GM23338 (cell line): ENCODE measurements at regions not wholly inside any gene's neighbourhood (a gene's known extent, or its start where the extent isn't known, plus 50 kb on each side); places are given as distances from the start of the nearest gene placed in this dataset.

Source experiments
- ATAC-seq: fragments of 200-7000 bp; cut with Tn5 transposase; 3 replicates; pipeline ENCODE4 v1.9.1; 2020
- DNase-seq: peaks from one replicate; pipeline ENCODE4 v3.0.0-alpha.2; 2015; ENCODE audit warnings: low spot score
- H2AFZ ChIP-seq: fragments of 200-600 bp; sonication (generic); 2 replicates; pipeline ENCODE4 v1.8.0; 2016; ENCODE audit warnings: antibody characterized with exemption, mild to moderate bottlenecking, moderate library complexity
- H3F3A ChIP-seq: fragments of 200-600 bp; sonication (generic); replicated peaks from 2 replicates; pipeline ENCODE4 v1.8.0; 2017; ENCODE audit warnings: antibody characterized with exemption, mixed run types, low read depth
- H3K27ac ChIP-seq: fragments of 200-600 bp; sonication (generic); 2 replicates; pipeline ENCODE4 v1.6.1; 2016; ENCODE audit warnings: low read depth
- H3K27me3 ChIP-seq: fragments of 200-600 bp; sonication (generic); 2 replicates; pipeline ENCODE4 v1.8.0; 2016; ENCODE audit warnings: mild to moderate bottlenecking, mixed run types, moderate library complexity; ENCODE audit not compliant: insufficient read depth
- H3K36me3 ChIP-seq: fragments of 200-600 bp; sonication (generic); 2 replicates; pipeline ENCODE4 v1.8.0; 2016; ENCODE audit warnings: mild to moderate bottlenecking; ENCODE audit not compliant: insufficient read depth
- H3K4me1 ChIP-seq: fragments of 200-600 bp; sonication (generic); 2 replicates; pipeline ENCODE4 v1.8.0; 2016; ENCODE audit warnings: mild to moderate bottlenecking, moderate library complexity; ENCODE audit not compliant: insufficient read depth
- H3K4me2 ChIP-seq: fragments of 200-600 bp; sonication (generic); 2 replicates; pipeline ENCODE4 v1.7.1; 2017; ENCODE audit warnings: mixed run types
- H3K4me3 ChIP-seq: fragments of 200-600 bp; sonication (generic); 2 replicates; pipeline ENCODE4 v1.6.1; 2016; ENCODE audit warnings: mixed run types
- H3K79me2 ChIP-seq: fragments of 200-600 bp; sonication (generic); replicated peaks from 2 replicates; pipeline ENCODE4 v1.8.0; 2017; ENCODE audit warnings: mild to moderate bottlenecking; ENCODE audit not compliant: insufficient read depth
- H3K9me2 ChIP-seq: fragments of 200-600 bp; sonication (generic); 2 replicates; pipeline ENCODE4 v1.8.0; 2017; ENCODE audit not compliant: insufficient read depth
- H4K20me1 ChIP-seq: fragments of 200-600 bp; sonication (generic); replicated peaks from 2 replicates; pipeline ENCODE4 v1.8.0; 2017; ENCODE audit warnings: mild to moderate bottlenecking; ENCODE audit not compliant: insufficient read depth
- H3K27ac Mint-ChIP-seq: 2 replicates; pipeline ENCODE4 v1.8.0; 2020; ENCODE audit warnings: inconsistent platforms, mild to moderate bottlenecking, moderate library complexity, mixed read lengths
- H3K27me3 Mint-ChIP-seq: 3 replicates; pipeline ENCODE4 v1.8.0; 2022; ENCODE audit warnings: low read depth, mild to moderate bottlenecking, moderate library complexity, mixed read lengths, inconsistent platforms; ENCODE audit not compliant: insufficient read depth, poor library complexity
- H3K36me3 Mint-ChIP-seq: 3 replicates; pipeline ENCODE4 v1.8.0; 2021; ENCODE audit warnings: low read depth, mild to moderate bottlenecking, inconsistent platforms, moderate library complexity, mixed read lengths
- H3K4me1 Mint-ChIP-seq: 3 replicates; pipeline ENCODE4 v1.8.0; 2020; ENCODE audit warnings: mild to moderate bottlenecking, inconsistent platforms, mixed read lengths
- H3K4me3 Mint-ChIP-seq: 3 replicates; pipeline ENCODE4 v1.8.0; 2021; ENCODE audit warnings: moderate library complexity, mild to moderate bottlenecking, inconsistent platforms, mixed read lengths
- H3K9me3 Mint-ChIP-seq: 3 replicates; pipeline ENCODE4 v1.8.0; 2020; ENCODE audit warnings: moderate library complexity, mild to moderate bottlenecking, inconsistent platforms, mixed read lengths
- JUNB ChIP-seq: IDR thresholded peaks from one replicate; pipeline ENCODE4 v1.6.1; 2016; ENCODE audit warnings: antibody characterized with exemption; ENCODE audit not compliant: unreplicated experiment
- NANOG ChIP-seq: IDR thresholded peaks from 2 replicates; pipeline ENCODE4 v1.6.1; 2016; ENCODE audit warnings: antibody characterized with exemption, borderline replicate concordance
- STAT1 ChIP-seq: IDR thresholded peaks from one replicate; pipeline ENCODE4 v1.6.1; 2016; ENCODE audit warnings: antibody characterized with exemption; ENCODE audit not compliant: unreplicated experiment
- ZNF331 ChIP-seq: fragments of 250-450 bp; sonication (Bioruptor Pico); IDR thresholded peaks from 2 replicates; pipeline ENCODE4 v1.5.0; 2020; ENCODE audit warnings: low read depth, mild to moderate bottlenecking, moderate library complexity
- TF ChIP-seq, protein P1 (sequence below), 2 experiments: fragments of 200-600 bp in 1 of 2; sonication (generic) in 1 of 2; conservative IDR thresholded peaks; 2 replicates each; pipeline versions ENCODE4 v1.5.1 to v1.6.1; 2016 to 2017; ENCODE audit warnings: antibody characterized with exemption in 2 of 2, low read depth in 2 of 2, mild to moderate bottlenecking in 2 of 2, moderate library complexity in 1 of 2

DNA sequence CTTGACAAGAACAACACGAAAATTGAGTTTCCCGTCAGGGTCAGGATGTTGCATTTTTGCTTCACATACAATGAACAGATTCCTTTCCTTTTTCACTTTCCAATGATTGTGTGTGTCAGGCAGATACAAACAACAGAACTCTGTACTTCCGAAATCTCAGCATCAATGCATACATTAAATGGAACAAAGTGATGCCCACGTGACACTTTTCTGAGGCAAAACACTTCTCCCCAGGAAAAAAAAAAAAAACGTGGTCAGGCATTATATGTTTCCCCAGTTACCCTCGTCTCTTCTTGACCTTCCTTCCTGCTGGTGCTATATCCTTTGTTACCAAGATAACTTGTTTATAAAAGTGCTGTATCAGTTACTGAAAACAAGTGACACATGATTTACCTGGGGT, 181.8 kb downstream of the ZNF281 start:
- Histone ChIP-seq H4K20me1 (no peaks in the 10 kb centered on the region), H3F3A (no peaks in the 10 kb centered on the region), H3K4me3 (no peak overlapping the region), H3K36me3 (no peaks in the 10 kb centered on the region), H3K9me2 (0 out of 2 replicates have a peak, but pooled peaks cover 5% of the 10 kb centered on the region), H2AFZ (peak overlapping the region; percentile 61; the same call in 1 of the 2 replicates), H3K79me2 (no peaks in the 10 kb centered on the region), H3K4me1 (peaks cover 48% of the 10 kb centered on the region), H3K4me2 (0 out of 2 replicates have a peak overlapping the region, but pooled peaks have one; percentile 15), H3K27me3 (no peaks in the 10 kb centered on the region), H3K27ac (no peak overlapping the region)
- ATAC-seq, result no peak
- Mint-ChIP-seq H3K4me3 (no peak overlapping the region), H3K27me3 (peaks cover 4% of the 10 kb centered on the region), H3K27ac (peak overlapping the region; percentile 22; the same call in 1 of the 2 replicates), H3K4me1 (peaks cover 39% of the 10 kb centered on the region), H3K9me3 (no peaks in the 10 kb centered on the region), H3K36me3 (peaks cover 3% of the 10 kb centered on the region; the same call in 1 of the 3 replicates)
- TF ChIP-seq, protein P1, sequence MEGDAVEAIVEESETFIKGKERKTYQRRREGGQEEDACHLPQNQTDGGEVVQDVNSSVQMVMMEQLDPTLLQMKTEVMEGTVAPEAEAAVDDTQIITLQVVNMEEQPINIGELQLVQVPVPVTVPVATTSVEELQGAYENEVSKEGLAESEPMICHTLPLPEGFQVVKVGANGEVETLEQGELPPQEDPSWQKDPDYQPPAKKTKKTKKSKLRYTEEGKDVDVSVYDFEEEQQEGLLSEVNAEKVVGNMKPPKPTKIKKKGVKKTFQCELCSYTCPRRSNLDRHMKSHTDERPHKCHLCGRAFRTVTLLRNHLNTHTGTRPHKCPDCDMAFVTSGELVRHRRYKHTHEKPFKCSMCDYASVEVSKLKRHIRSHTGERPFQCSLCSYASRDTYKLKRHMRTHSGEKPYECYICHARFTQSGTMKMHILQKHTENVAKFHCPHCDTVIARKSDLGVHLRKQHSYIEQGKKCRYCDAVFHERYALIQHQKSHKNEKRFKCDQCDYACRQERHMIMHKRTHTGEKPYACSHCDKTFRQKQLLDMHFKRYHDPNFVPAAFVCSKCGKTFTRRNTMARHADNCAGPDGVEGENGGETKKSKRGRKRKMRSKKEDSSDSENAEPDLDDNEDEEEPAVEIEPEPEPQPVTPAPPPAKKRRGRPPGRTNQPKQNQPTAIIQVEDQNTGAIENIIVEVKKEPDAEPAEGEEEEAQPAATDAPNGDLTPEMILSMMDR (conservative IDR thresholded peaks at IDR 0.05; ENCODE audit: low read depth in 2 of 2), result no peak
- no peak for TF ChIP-seq ZNF331 (CRISPR knock-in tag)
- no peak for TF ChIP-seq STAT1
- TF ChIP-seq JUNB, result no peak
- no peak for TF ChIP-seq NANOG
- no peak for DNase-seq
